Prostate gland (tissue), 2 donors: ENCODE measurements at regions not wholly inside any gene's neighbourhood (a gene's known extent, or its start where the extent isn't known, plus 50 kb on each side); places are given as distances from the start of the nearest gene placed in this dataset.

ENCODE experiments used
- POLR2A ChIP-seq: fragments of 450-650 bp; IDR thresholded peaks from one replicate; pipeline ENCODE4 v1.6.1; 2016; ENCODE audit warnings: antibody characterized with exemption, mild to moderate bottlenecking
- POLR2AphosphoS5 ChIP-seq: sonication (generic); formaldehyde crosslinking; IDR thresholded peaks from one replicate; pipeline ENCODE4 v1.6.1; 2017; ENCODE audit warnings: antibody characterized with exemption
- TF ChIP-seq, protein P1 (sequence below), 4 experiments: fragments of 200-600 bp in 2 of 4; fragments of 450-650 bp in 2 of 4; sonication (generic) in 2 of 4; IDR thresholded peaks; 1 replicate in 3 of 4; 2 replicates in 1 of 4; pipeline ENCODE4 v1.5.1; 2016 to 2019; ENCODE audit warnings: antibody characterized with exemption in 4 of 4, mild to moderate bottlenecking in 2 of 4, moderate library complexity in 2 of 4

DNA sequence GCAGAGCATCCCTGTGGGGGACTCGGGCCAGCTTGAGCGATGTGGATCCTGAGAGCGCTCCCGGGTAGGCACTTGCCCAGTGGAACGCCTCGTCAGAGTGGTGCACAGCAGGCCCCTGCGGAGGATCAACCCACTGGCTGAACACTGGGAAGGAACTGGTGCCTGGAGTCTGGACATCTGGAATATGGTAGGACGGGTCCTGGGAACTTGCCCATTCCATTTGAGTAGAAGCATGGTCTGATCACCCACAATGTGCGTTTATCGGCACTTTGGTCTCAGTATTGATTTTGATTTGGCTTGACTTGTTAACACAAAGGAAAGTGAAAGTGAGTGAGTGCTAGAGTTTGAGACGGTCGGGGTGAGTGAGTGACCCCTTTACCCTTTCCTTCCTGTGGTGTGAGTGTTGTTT lies 1336.2 kb upstream of the CHAC2 start:
- TF ChIP-seq, protein P1, sequence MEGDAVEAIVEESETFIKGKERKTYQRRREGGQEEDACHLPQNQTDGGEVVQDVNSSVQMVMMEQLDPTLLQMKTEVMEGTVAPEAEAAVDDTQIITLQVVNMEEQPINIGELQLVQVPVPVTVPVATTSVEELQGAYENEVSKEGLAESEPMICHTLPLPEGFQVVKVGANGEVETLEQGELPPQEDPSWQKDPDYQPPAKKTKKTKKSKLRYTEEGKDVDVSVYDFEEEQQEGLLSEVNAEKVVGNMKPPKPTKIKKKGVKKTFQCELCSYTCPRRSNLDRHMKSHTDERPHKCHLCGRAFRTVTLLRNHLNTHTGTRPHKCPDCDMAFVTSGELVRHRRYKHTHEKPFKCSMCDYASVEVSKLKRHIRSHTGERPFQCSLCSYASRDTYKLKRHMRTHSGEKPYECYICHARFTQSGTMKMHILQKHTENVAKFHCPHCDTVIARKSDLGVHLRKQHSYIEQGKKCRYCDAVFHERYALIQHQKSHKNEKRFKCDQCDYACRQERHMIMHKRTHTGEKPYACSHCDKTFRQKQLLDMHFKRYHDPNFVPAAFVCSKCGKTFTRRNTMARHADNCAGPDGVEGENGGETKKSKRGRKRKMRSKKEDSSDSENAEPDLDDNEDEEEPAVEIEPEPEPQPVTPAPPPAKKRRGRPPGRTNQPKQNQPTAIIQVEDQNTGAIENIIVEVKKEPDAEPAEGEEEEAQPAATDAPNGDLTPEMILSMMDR (IDR thresholded peaks at IDR 0.05), result no peak
- TF ChIP-seq POLR2A (no peak), POLR2AphosphoS5 (no peak)
